ENCODE measurements at regions not wholly inside any gene's neighbourhood (a gene's known extent, or its start where the extent isn't known, plus 50 kb on each side); places are given as distances from the start of the nearest gene placed in this dataset.

DNA sequence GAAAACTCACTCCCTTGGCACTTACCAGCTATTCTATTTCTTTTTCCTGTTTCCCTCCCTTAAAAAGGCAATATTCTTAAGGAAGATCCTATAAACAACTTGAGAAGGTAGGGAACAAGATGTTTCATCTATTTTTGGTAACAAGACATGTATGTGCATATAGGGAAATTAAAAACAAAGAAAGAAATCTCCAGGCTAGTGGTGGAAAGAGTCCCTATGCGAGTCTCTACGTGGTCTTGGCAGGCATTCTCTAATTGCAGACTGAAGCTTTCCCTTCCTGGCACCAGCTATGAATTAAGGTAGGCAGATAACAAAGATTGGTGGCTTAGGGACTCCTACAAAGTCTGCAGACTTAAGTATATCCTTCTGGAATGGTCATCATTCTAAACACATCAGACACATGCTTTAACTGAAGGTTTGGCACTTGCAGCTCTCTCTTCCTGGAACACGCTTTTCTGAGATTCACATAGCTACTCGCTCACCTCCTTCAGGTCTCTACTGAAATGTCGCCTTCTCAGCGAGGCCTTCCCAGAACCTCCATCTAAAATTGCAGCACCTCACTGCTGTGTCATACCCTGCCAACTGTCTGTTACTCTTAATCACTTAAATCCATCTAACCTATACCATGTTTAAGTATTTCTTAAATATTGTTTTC lies 336.0 kb downstream of the VGLL3 start:
- DNase-seq (ENCODE audit: low read depth in 2 of 2) = no peak
- TF ChIP-seq, protein P1, sequence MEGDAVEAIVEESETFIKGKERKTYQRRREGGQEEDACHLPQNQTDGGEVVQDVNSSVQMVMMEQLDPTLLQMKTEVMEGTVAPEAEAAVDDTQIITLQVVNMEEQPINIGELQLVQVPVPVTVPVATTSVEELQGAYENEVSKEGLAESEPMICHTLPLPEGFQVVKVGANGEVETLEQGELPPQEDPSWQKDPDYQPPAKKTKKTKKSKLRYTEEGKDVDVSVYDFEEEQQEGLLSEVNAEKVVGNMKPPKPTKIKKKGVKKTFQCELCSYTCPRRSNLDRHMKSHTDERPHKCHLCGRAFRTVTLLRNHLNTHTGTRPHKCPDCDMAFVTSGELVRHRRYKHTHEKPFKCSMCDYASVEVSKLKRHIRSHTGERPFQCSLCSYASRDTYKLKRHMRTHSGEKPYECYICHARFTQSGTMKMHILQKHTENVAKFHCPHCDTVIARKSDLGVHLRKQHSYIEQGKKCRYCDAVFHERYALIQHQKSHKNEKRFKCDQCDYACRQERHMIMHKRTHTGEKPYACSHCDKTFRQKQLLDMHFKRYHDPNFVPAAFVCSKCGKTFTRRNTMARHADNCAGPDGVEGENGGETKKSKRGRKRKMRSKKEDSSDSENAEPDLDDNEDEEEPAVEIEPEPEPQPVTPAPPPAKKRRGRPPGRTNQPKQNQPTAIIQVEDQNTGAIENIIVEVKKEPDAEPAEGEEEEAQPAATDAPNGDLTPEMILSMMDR (IDR thresholded peaks at IDR 0.05; ENCODE audit: low read depth, low read length) = no peak
- H3K4me3 ChIP-seq (replicated peaks in 1 of 2; ENCODE audit: low read depth in 2 of 2, low read length in 2 of 2) = no peak overlapping the region

DNA sequence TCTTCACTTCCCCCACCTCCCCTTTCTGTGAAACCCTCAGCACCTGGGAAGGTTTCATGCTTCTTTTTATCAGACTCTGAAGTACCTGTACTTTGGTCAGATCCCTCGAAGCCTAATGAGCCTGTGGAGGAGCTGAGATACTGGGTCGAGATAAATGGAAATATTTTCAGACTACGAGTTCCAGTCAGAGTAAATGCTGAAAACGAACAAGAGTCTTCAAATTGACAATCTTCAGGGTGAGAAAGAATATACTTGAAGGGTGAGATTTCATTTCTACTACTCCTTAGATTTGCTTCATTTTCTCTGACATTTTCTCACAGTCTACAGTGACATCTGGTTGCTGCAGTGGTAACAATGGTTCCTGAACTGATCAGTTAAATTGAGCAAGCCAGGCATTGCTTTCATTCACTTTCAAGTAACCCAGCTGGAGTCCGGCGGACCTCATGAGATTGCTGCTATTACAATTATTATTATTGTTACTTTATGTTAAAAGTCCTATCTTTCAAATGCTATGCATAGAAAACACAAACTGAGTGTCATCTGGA lies 337.2 kb downstream of the VGLL3 start:
- TF ChIP-seq, protein P1 (IDR thresholded peaks at IDR 0.05; ENCODE audit: low read depth, low read length) = no peak
- DNase-seq (ENCODE audit: low read depth in 2 of 2) = no peak
- H3K4me3 ChIP-seq (replicated peaks in 1 of 2; ENCODE audit: low read depth in 2 of 2, low read length in 2 of 2) = no peak overlapping the region

DNA sequence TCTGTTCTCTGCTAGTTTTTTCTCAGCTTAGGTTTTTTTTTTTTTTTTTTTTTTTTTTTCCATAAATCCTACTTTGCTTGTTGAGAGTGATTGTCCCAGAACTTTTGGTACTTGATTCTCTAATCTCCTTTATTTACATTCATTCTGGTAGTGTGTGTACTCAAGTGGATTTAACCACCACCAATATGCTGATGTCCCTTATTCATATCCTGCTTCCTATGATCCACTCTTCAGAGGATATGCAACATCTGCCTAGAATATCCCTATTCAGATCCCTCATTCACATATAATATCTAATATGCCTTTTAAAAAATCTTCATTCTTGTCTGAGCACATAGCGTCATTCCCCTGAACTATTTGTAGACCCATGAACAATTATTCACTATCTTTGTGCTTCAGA lies 342.9 kb downstream of the VGLL3 start:
- no peak overlapping the region for H3K4me3 ChIP-seq (replicated peaks in 1 of 2; ENCODE audit: low read depth in 2 of 2, low read length in 2 of 2)
- TF ChIP-seq, protein P1 (IDR thresholded peaks at IDR 0.05; ENCODE audit: low read depth, low read length) = no peak
- DNase-seq (ENCODE audit: low read depth in 2 of 2) = no peak

DNA sequence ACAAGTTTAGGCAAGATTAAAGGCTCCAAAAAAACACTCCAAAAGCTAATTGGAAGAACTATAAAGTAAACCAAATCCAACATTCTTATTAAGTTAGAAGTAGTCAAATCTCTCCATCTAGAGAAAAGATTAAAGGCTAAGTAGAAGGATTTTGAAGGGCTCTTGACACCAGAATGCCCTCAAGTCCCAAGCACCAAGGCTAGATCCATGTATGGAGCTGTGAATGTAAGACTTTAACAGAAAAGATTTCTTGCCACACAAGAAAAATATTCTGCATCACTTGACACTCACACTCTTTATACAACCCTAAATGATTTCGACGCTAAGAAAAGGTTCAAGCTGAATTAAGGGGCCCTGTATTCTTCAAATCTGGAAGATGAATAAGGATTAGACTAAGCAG lies 345.2 kb downstream of the VGLL3 start:
- TF ChIP-seq, protein P1 (IDR thresholded peaks at IDR 0.05; ENCODE audit: low read depth, low read length) = no peak

GRCh38 chr3:86634361-86634760 lies 356.6 kb downstream of the VGLL3 start:
- DNase-seq (ENCODE audit: low read depth in 2 of 2) = no peak
- no peak overlapping the region for H3K4me3 ChIP-seq (replicated peaks in 1 of 2; ENCODE audit: low read depth in 2 of 2, low read length in 2 of 2)
- TF ChIP-seq, protein P1 (IDR thresholded peaks at IDR 0.05; ENCODE audit: low read depth, low read length) = no peak

More for the DNA sequence above, 345.2 kb downstream of the VGLL3 start:
- no peak for DNase-seq (ENCODE audit: low read depth in 2 of 2)
- H3K4me3 ChIP-seq (replicated peaks in 1 of 2; ENCODE audit: low read depth in 2 of 2, low read length in 2 of 2) = no peak overlapping the region

DNA sequence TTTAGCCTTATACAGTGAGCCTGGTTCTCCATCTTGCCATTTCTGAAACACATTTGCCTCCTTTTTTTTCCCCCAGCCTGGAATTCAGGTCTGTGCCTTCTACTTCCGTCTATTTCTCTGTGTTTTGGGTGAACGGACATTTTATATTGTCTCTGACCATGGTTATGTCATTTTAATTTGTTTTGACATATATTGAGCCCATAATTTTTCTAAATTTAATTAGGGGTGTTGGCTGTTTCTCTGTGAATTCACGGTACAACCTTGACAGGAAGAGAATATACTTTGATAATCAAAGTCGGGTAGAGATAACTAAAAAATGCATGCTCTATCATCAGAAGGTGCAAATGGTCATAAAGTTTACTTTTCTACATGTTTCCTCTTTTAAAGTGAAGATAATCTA lies 361.4 kb downstream of the VGLL3 start:
- no peak overlapping the region for H3K4me3 ChIP-seq (replicated peaks in 1 of 2; ENCODE audit: low read depth in 2 of 2, low read length in 2 of 2)
- no peak for DNase-seq (ENCODE audit: low read depth in 2 of 2)
- TF ChIP-seq, protein P1 (IDR thresholded peaks at IDR 0.05; ENCODE audit: low read depth, low read length) = no peak

DNA sequence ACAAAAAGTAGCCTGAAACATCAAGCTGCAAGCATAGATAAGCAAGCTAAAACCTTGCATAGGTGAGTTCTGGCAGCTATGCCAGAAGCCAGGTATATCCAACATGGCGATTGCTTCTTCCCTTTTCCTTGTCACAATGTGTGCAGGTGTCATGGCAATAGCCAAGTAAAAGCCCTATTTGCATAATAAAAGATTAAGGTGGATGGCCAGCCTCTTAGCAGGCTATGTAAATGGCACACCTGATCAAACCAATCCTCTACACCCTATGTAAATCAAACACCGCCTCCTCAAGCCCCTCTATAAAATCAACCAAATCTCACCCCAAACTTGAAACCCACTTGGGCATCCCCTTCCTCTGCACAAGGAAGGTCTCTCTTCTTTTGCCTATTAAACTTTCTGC lies 366.8 kb downstream of the VGLL3 start:
- TF ChIP-seq, protein P1 (IDR thresholded peaks at IDR 0.05; ENCODE audit: low read depth, low read length) = no peak
- no peak for DNase-seq (ENCODE audit: low read depth in 2 of 2)
- no peak overlapping the region for H3K4me3 ChIP-seq (replicated peaks in 1 of 2; ENCODE audit: low read depth in 2 of 2, low read length in 2 of 2)
